ENCODE measurements at regions not wholly inside any gene's neighbourhood (a gene's known extent, or its start where the extent isn't known, plus 50 kb on each side); places are given as distances from the start of the nearest gene placed in this dataset.

GRCh38 chr22:44648821-44649565 lies 53.0 kb upstream of the PRR5 start:
- TF ChIP-seq, protein P1, sequence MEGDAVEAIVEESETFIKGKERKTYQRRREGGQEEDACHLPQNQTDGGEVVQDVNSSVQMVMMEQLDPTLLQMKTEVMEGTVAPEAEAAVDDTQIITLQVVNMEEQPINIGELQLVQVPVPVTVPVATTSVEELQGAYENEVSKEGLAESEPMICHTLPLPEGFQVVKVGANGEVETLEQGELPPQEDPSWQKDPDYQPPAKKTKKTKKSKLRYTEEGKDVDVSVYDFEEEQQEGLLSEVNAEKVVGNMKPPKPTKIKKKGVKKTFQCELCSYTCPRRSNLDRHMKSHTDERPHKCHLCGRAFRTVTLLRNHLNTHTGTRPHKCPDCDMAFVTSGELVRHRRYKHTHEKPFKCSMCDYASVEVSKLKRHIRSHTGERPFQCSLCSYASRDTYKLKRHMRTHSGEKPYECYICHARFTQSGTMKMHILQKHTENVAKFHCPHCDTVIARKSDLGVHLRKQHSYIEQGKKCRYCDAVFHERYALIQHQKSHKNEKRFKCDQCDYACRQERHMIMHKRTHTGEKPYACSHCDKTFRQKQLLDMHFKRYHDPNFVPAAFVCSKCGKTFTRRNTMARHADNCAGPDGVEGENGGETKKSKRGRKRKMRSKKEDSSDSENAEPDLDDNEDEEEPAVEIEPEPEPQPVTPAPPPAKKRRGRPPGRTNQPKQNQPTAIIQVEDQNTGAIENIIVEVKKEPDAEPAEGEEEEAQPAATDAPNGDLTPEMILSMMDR (IDR thresholded peaks at IDR 0.05; ENCODE audit: insufficient read depth, low read depth, low read length): no peak
- no peak for TF ChIP-seq EZH2 (IDR thresholded peaks at IDR 0.05; ENCODE audit: insufficient read depth, low read length)

Data from astrocyte (in vitro differentiated cells and primary cell).